H1 (cell line): ENCODE measurements at regions not wholly inside any gene's neighbourhood (a gene's known extent, or its start where the extent isn't known, plus 50 kb on each side); places are given as distances from the start of the nearest gene placed in this dataset.

Experiments
- ATF3 ChIP-seq: IDR thresholded peaks from 2 replicates; pipeline ENCODE4 v1.6.1; 2011; ENCODE audit warnings: low read depth, mild to moderate bottlenecking, low read length; ENCODE audit not compliant: insufficient read depth
- CEBPB ChIP-seq: IDR thresholded peaks from 2 replicates; pipeline ENCODE4 v1.6.1; 2012; ENCODE audit warnings: low read depth, low read length
- CHD7 ChIP-seq: fragments of 300-600 bp; sonication (generic); IDR thresholded peaks from 2 replicates; pipeline ENCODE4 v1.7.1; 2012; ENCODE audit warnings: low read length, moderate library complexity, mild to moderate bottlenecking, inconsistent platforms; ENCODE audit not compliant: insufficient replicate concordance
- POLR2AphosphoS5 ChIP-seq: IDR thresholded peaks from 2 replicates; pipeline ENCODE4 v1.6.1; 2011; ENCODE audit warnings: low read depth, low read length
- SP1 ChIP-seq: IDR thresholded peaks from 2 replicates; pipeline ENCODE4 v1.6.1; 2011; ENCODE audit warnings: low read depth, low read length
- TCF12 ChIP-seq: IDR thresholded peaks from 2 replicates; pipeline ENCODE4 v1.6.1; 2011; ENCODE audit warnings: low read depth, mild to moderate bottlenecking, low read length

- TF ChIP-seq CHD7 (no peak), POLR2AphosphoS5 (no peak), CEBPB (no peak), ATF3 (no peak), SP1 (no peak), TCF12 (no peak)
- TF ChIP-seq, all 59 proteins: peak for 0
These were observed 221.9 kb upstream of the C1orf174 start (continued) for GRCh38 chr1:4121834-4122512.
